Gastroesophageal sphincter (tissue), 4 donors: ENCODE measurements at regions not wholly inside any gene's neighbourhood (a gene's known extent, or its start where the extent isn't known, plus 50 kb on each side); places are given as distances from the start of the nearest gene placed in this dataset.

Experiments used
- ATAC-seq: fragments of 150-250 bp; one replicate; pipeline ENCODE4 v1.9.1; 2016; ENCODE audit warnings: mild to moderate bottlenecking, moderate library complexity
- H3K27ac ChIP-seq, 4 donors: fragments of 200-600 bp; sonication (generic) in 3 of 4; 1 replicate in 3 of 4; 2 replicates in 1 of 4; pipeline ENCODE4 v1.5.1; 2016 to 2019
- H3K27me3 ChIP-seq: fragments of 200-600 bp; sonication (generic); one replicate; pipeline ENCODE4 v1.5.1; 2019
- H3K36me3 ChIP-seq, 2 donors: fragments of 200-600 bp; sonication (generic); one replicate each; pipeline ENCODE4 v1.5.1; 2019; ENCODE audit warnings: control low read depth in 1 of 2
- H3K4me1 ChIP-seq, 3 donors: fragments of 200-600 bp; sonication (generic); 1 replicate in 2 of 3; 2 replicates in 1 of 3; pipeline ENCODE4 v1.5.1; 2016 to 2019; ENCODE audit warnings: control low read depth in 2 of 3
- H3K4me3 ChIP-seq, 2 donors: fragments of 200-600 bp; sonication (generic); one replicate each; pipeline ENCODE4 v1.5.1; 2019; ENCODE audit warnings: mild to moderate bottlenecking in 1 of 2, moderate library complexity in 1 of 2
- H3K9me3 ChIP-seq, 3 donors: fragments of 200-600 bp; sonication (generic); one replicate each; pipeline ENCODE4 v1.5.1; 2017 to 2019; ENCODE audit warnings: control low read depth in 2 of 3
- CTCF ChIP-seq, 4 experiments: fragments of 200-600 bp in 2 of 4; fragments of 450-650 bp in 2 of 4; sonication (generic) in 1 of 4; IDR thresholded peaks; one replicate each; pipeline ENCODE4 v1.5.1; 2017 to 2019; ENCODE audit warnings: antibody characterized with exemption in 4 of 4, mild to moderate bottlenecking in 2 of 4, moderate library complexity in 2 of 4
- EP300 ChIP-seq: sonication (generic); formaldehyde crosslinking; IDR thresholded peaks from one replicate; pipeline ENCODE4 v1.6.1; 2017; ENCODE audit warnings: antibody characterized with exemption, mild to moderate bottlenecking
- POLR2A ChIP-seq, 2 donors: fragments of 450-650 bp; IDR thresholded peaks; one replicate each; pipeline ENCODE4 v1.6.1; 2017; ENCODE audit warnings: antibody characterized with exemption in 2 of 2, mild to moderate bottlenecking in 2 of 2, moderate library complexity in 1 of 2
- POLR2AphosphoS5 ChIP-seq: sonication (generic); formaldehyde crosslinking; IDR thresholded peaks from one replicate; pipeline ENCODE4 v1.6.1; 2017; ENCODE audit warnings: antibody characterized with exemption
- WGBS, 2 donors: methylation state at CpG; one replicate each; pipeline ENCODE4 v1.1.5; 2018; ENCODE audit warnings: low coverage in 1 of 2; 5-methylcytosine and 5-hydroxymethylcytosine counted together

- Histone ChIP-seq H3K4me1 (no peaks in the 10 kb centered on the region), H3K27me3 (no peaks in the 10 kb centered on the region), H3K9me3 (no peaks in the 10 kb centered on the region), H3K4me3 (no peak overlapping the region), H3K27ac (no peak overlapping the region), H3K36me3 (no peaks in the 10 kb centered on the region)
- TF ChIP-seq CTCF (IDR thresholded peaks at IDR 0.05) = no peak
- TF ChIP-seq POLR2AphosphoS5 = no peak
- no peak for TF ChIP-seq EP300
- no peak for TF ChIP-seq POLR2A (IDR thresholded peaks at IDR 0.05)
- no peak for ATAC-seq
- 70% methylated on average over 4 of the region's 6 CpGs; no CpG with 5 or more reads in 1 of the 2 donors for WGBS, 2 donors
Observed at GRCh38 chrX:80207327-80207726, 192.8 kb downstream of the TBX22 start.

- TF ChIP-seq EP300 (no peak), POLR2AphosphoS5 (no peak), POLR2A (IDR thresholded peaks at IDR 0.05) (no peak), CTCF (IDR thresholded peaks at IDR 0.05) (no peak)
- WGBS, 2 donors = 60 to 75% methylated on average over 2 of the region's 2 CpGs
- no peaks in the 10 kb centered on the region for H3K27me3 ChIP-seq
- no peak for ATAC-seq
- H3K9me3 ChIP-seq = peaks cover 0 to 10% (median 0%) of the 10 kb centered on the region in 3 donors
- no peaks in the 10 kb centered on the region for H3K4me1 ChIP-seq
- H3K4me3 ChIP-seq = no peak overlapping the region
- H3K36me3 ChIP-seq = no peaks in the 10 kb centered on the region
- no peak overlapping the region for H3K27ac ChIP-seq
Observed at GRCh38 chrX:80216086-80216485, 201.5 kb downstream of the TBX22 start.

- TF ChIP-seq EP300 (no peak), POLR2A (IDR thresholded peaks at IDR 0.05) (no peak), POLR2AphosphoS5 (no peak), CTCF (IDR thresholded peaks at IDR 0.05) (no peak)
- no peak overlapping the region for H3K4me3 ChIP-seq
- H3K27me3 ChIP-seq = no peaks in the 10 kb centered on the region
- no peaks in the 10 kb centered on the region for H3K36me3 ChIP-seq
- H3K27ac ChIP-seq = no peak overlapping the region
- ATAC-seq = no peak
- H3K9me3 ChIP-seq = no peaks in the 10 kb centered on the region
- no peaks in the 10 kb centered on the region for H3K4me1 ChIP-seq
Observed at GRCh38 chrX:80223982-80224579, 196.2 kb upstream of the TENT5D start.

- ATAC-seq = no peak
- no peak for TF ChIP-seq CTCF (IDR thresholded peaks at IDR 0.05)
- TF ChIP-seq POLR2AphosphoS5 = no peak
- no peak for TF ChIP-seq EP300
- no peak for TF ChIP-seq POLR2A (IDR thresholded peaks at IDR 0.05)
- Histone ChIP-seq H3K36me3 (no peaks in the 10 kb centered on the region), H3K4me3 (no peak overlapping the region), H3K27me3 (no peaks in the 10 kb centered on the region), H3K27ac (no peak overlapping the region), H3K4me1 (no peaks in the 10 kb centered on the region), H3K9me3 (no peaks in the 10 kb centered on the region)
- WGBS, 2 donors = 50 to 80% methylated on average over 1 to 2 of the region's 2 CpGs
Observed at GRCh38 chrX:80229626-80230025, 190.6 kb upstream of the TENT5D start.

- 46 to 72% methylated on average over 3 to 4 of the region's 5 CpGs for WGBS, 2 donors
- Histone ChIP-seq H3K27ac (no peak overlapping the region), H3K36me3 (no peaks in the 10 kb centered on the region), H3K4me3 (no peak overlapping the region), H3K27me3 (no peaks in the 10 kb centered on the region), H3K4me1 (no peaks in the 10 kb centered on the region), H3K9me3 (no peaks in the 10 kb centered on the region)
- TF ChIP-seq POLR2AphosphoS5 (no peak), POLR2A (IDR thresholded peaks at IDR 0.05) (no peak)
- ATAC-seq = no peak
Observed at GRCh38 chrX:80237072-80237471, 183.2 kb upstream of the TENT5D start.
